Activated CD4-positive, alpha-beta T cell treated with anti-CD3 and anti-CD28 coated beads for 36 hours (primary cell): ENCODE measurements at regions not wholly inside any gene's neighbourhood (a gene's known extent, or its start where the extent isn't known, plus 50 kb on each side); places are given as distances from the start of the nearest gene placed in this dataset.

Experiments used
- ATAC-seq: fragments of 200-7000 bp; cut with Tn5 transposase; one replicate; pipeline ENCODE4 v1.10.0; 2021; ENCODE audit warnings: mild to moderate bottlenecking, moderate library complexity
- CTCF ChIA-PET: fragments of 350-600 bp; sonication (Branson Sonifier 250); formaldehyde crosslinking; loops from one replicate; lab custom pipeline; 2021; ENCODE audit warnings: antibody characterized with exemption; lab: Charles Lee
- POLR2A ChIA-PET: fragments of 350-600 bp; sonication (Branson Sonifier 250); formaldehyde crosslinking; loops from one replicate; lab custom pipeline; 2021; ENCODE audit warnings: antibody characterized with exemption, inconsistent platforms; lab: Charles Lee
- DNase-seq: peaks from one replicate; pipeline ENCODE4 v3.0.0-alpha.2; 2020
- H3K27ac Mint-ChIP-seq: one replicate; pipeline ENCODE4 v1.8.0; 2021; ENCODE audit warnings: mixed read lengths
- H3K27me3 Mint-ChIP-seq: one replicate; pipeline ENCODE4 v1.8.0; 2021; ENCODE audit warnings: mixed read lengths
- H3K36me3 Mint-ChIP-seq: one replicate; pipeline ENCODE4 v1.8.0; 2021; ENCODE audit warnings: low read depth, mixed read lengths
- H3K4me1 Mint-ChIP-seq: one replicate; pipeline ENCODE4 v1.8.0; 2021; ENCODE audit warnings: mixed read lengths
- H3K4me3 Mint-ChIP-seq: one replicate; pipeline ENCODE4 v1.8.0; 2021; ENCODE audit warnings: mild to moderate bottlenecking, moderate library complexity, mixed read lengths
- H3K9me3 Mint-ChIP-seq: one replicate; pipeline ENCODE4 v1.8.0; 2021; ENCODE audit warnings: low read depth, mixed read lengths
- intact Hi-C, 2 experiments: fragments of 100-400 bp; cut with DNase I in 1 of 2; cut with micrococcal nuclease in 1 of 2; formaldehyde crosslinking; loops; one replicate each; pipeline versions ENCODE4 v1.14.2 to v1.15.1; 2022 to 2024; cut with DNase I, micrococcal nuclease

- ChIA-PET CTCF (no interaction called here), POLR2A (no interaction called here)
- Mint-ChIP-seq H3K27me3 (no peaks in the 10 kb centered on the region), H3K27ac (no peak overlapping the region), H3K36me3 (no peaks in the 10 kb centered on the region), H3K4me1 (peaks cover 10% of the 10 kb centered on the region), H3K9me3 (peaks cover 9% of the 10 kb centered on the region), H3K4me3 (no peak overlapping the region)
- no peak for DNase-seq
- intact Hi-C loops: no loop called here
- ATAC-seq: no peak
These were observed 80.5 kb upstream of the LINC01488 start for GRCh38 chr11:69400771-69401590.

- no peak overlapping the region for H3K27ac Mint-ChIP-seq
- ATAC-seq (no peak), DNase-seq (no peak)
- intact Hi-C loops: no loop called here
- no peaks in the 10 kb centered on the region for H3K36me3 Mint-ChIP-seq
- peaks cover 10% of the 10 kb centered on the region for H3K4me1 Mint-ChIP-seq
- H3K27me3 Mint-ChIP-seq: no peaks in the 10 kb centered on the region
- CTCF ChIA-PET: no interaction called here
- H3K9me3 Mint-ChIP-seq: peaks cover 9% of the 10 kb centered on the region
- POLR2A ChIA-PET: no interaction called here
- no peak overlapping the region for H3K4me3 Mint-ChIP-seq
These were observed 79.7 kb upstream of the LINC01488 start for GRCh38 chr11:69401715-69402114.

- H3K27me3 Mint-ChIP-seq: no peaks in the 10 kb centered on the region
These were observed 79.1 kb upstream of the LINC01488 start for GRCh38 chr11:69402251-69402887.

GRCh38 chr11:69403556-69404215 lies 77.8 kb upstream of the LINC01488 start:
- ATAC-seq: no peak
- POLR2A ChIA-PET: no interaction called here
- CTCF ChIA-PET: no interaction called here

More at GRCh38 chr11:69402251-69402887, 79.1 kb upstream of the LINC01488 start:
- H3K4me3 Mint-ChIP-seq: no peak overlapping the region
- H3K4me1 Mint-ChIP-seq: peaks cover 10% of the 10 kb centered on the region
- no peak overlapping the region for H3K27ac Mint-ChIP-seq
- CTCF ChIA-PET: interaction anchor here (0.6 to 0.7 kb wide), 2 partner anchors 142 to 444 kb away, joined by 3 to 4 read pairs; no protein-coding TSS in a partner anchor
- no peak for ATAC-seq
- DNase-seq: no peak
- intact Hi-C loops: no loop called here
- H3K36me3 Mint-ChIP-seq: no peaks in the 10 kb centered on the region
- peaks cover 9% of the 10 kb centered on the region for H3K9me3 Mint-ChIP-seq
- POLR2A ChIA-PET: interaction anchor here (0.6 kb wide), 1 partner anchor 38 kb away, joined by 3 read pairs; no protein-coding TSS in a partner anchor

GRCh38 chr11:69406060-69406459 lies 75.4 kb upstream of the LINC01488 start:
- peaks cover 9% of the 10 kb centered on the region for H3K9me3 Mint-ChIP-seq
- ATAC-seq (no peak), DNase-seq (no peak)
- CTCF ChIA-PET: no interaction called here
- H3K36me3 Mint-ChIP-seq: no peaks in the 10 kb centered on the region
- peaks cover 10% of the 10 kb centered on the region for H3K27me3 Mint-ChIP-seq
- H3K4me1 Mint-ChIP-seq: peaks cover 30% of the 10 kb centered on the region
- H3K4me3 Mint-ChIP-seq: no peak overlapping the region
- POLR2A ChIA-PET: interaction anchor here (0.7 kb wide), 1 partner anchor 37 kb away, joined by 3 read pairs; no protein-coding TSS in a partner anchor
- H3K27ac Mint-ChIP-seq: no peak overlapping the region
- intact Hi-C loops: no loop called here

More at GRCh38 chr11:69403556-69404215, 77.8 kb upstream of the LINC01488 start:
- Mint-ChIP-seq H3K27ac (no peak overlapping the region), H3K4me3 (no peak overlapping the region), H3K27me3 (peaks cover 3% of the 10 kb centered on the region), H3K9me3 (peaks cover 9% of the 10 kb centered on the region), H3K36me3 (no peaks in the 10 kb centered on the region), H3K4me1 (peaks cover 10% of the 10 kb centered on the region)
- intact Hi-C loops: no loop called here
- no peak for DNase-seq

- ChIA-PET CTCF (no interaction called here), POLR2A (interaction anchor here (0.5 kb wide), 1 partner anchor 75 kb away, joined by 3 read pairs; no protein-coding TSS in a partner anchor)
- H3K36me3 Mint-ChIP-seq: no peaks in the 10 kb centered on the region
- peaks cover 2% of the 10 kb centered on the region for H3K9me3 Mint-ChIP-seq
- peaks cover 31% of the 10 kb centered on the region for H3K4me1 Mint-ChIP-seq
- H3K27ac Mint-ChIP-seq: no peak overlapping the region
- intact Hi-C loops: no loop called here
- no peak overlapping the region for H3K4me3 Mint-ChIP-seq
- ATAC-seq (peak; percentile 45), DNase-seq (peak; percentile 24)
- H3K27me3 Mint-ChIP-seq: peaks cover 13% of the 10 kb centered on the region
These were observed 71.4 kb upstream of the LINC01488 start for GRCh38 chr11:69409812-69410645.

- ChIA-PET CTCF (no interaction called here), POLR2A (no interaction called here)
- Mint-ChIP-seq H3K9me3 (peaks cover 2% of the 10 kb centered on the region), H3K27me3 (peaks cover 13% of the 10 kb centered on the region), H3K27ac (no peak overlapping the region), H3K4me1 (peaks cover 31% of the 10 kb centered on the region), H3K36me3 (no peaks in the 10 kb centered on the region), H3K4me3 (no peak overlapping the region)
- DNase-seq (no peak), ATAC-seq (peak; percentile 80)
- intact Hi-C loops: loop anchor here in 1 of 2 experiments (1.0 kb wide), 1 partner anchor 136 kb away; no protein-coding TSS in a partner anchor
These were observed 70.1 kb upstream of the LINC01488 start for GRCh38 chr11:69411257-69411924.

GRCh38 chr11:69413015-69413801 lies 68.3 kb upstream of the LINC01488 start:
- intact Hi-C loops: no loop called here
- no peak overlapping the region for H3K27ac Mint-ChIP-seq
- H3K4me3 Mint-ChIP-seq: no peak overlapping the region
- ATAC-seq: no peak
- CTCF ChIA-PET: no interaction called here
- POLR2A ChIA-PET: no interaction called here
- no peak for DNase-seq
- peaks cover 31% of the 10 kb centered on the region for H3K4me1 Mint-ChIP-seq
- peaks cover 2% of the 10 kb centered on the region for H3K9me3 Mint-ChIP-seq
- peaks cover 13% of the 10 kb centered on the region for H3K27me3 Mint-ChIP-seq
- no peaks in the 10 kb centered on the region for H3K36me3 Mint-ChIP-seq

GRCh38 chr11:69413993-69414392 lies 67.5 kb upstream of the LINC01488 start:
- no peaks in the 10 kb centered on the region for H3K36me3 Mint-ChIP-seq

GRCh38 chr11:69414773-69415187 lies 66.7 kb upstream of the LINC01488 start:
- DNase-seq: no peak
- no peak overlapping the region for H3K27ac Mint-ChIP-seq
- CTCF ChIA-PET: no interaction called here
- ATAC-seq: no peak
- peaks cover 23% of the 10 kb centered on the region for H3K4me1 Mint-ChIP-seq
- intact Hi-C loops: no loop called here
- H3K27me3 Mint-ChIP-seq: peaks cover 6% of the 10 kb centered on the region
- POLR2A ChIA-PET: no interaction called here
- peaks cover 2% of the 10 kb centered on the region for H3K9me3 Mint-ChIP-seq
- H3K4me3 Mint-ChIP-seq: no peak overlapping the region
- no peaks in the 10 kb centered on the region for H3K36me3 Mint-ChIP-seq

More at GRCh38 chr11:69413993-69414392, 67.5 kb upstream of the LINC01488 start:
- Mint-ChIP-seq H3K27ac (no peak overlapping the region), H3K9me3 (peaks cover 2% of the 10 kb centered on the region), H3K4me3 (no peak overlapping the region), H3K27me3 (peaks cover 10% of the 10 kb centered on the region), H3K4me1 (peaks cover 29% of the 10 kb centered on the region)
- intact Hi-C loops: no loop called here
- DNase-seq (no peak), ATAC-seq (no peak)
- POLR2A ChIA-PET: no interaction called here
- CTCF ChIA-PET: no interaction called here
